Upper lobe of left lung (tissue), 6 donors: ENCODE measurements at regions not wholly inside any gene's neighbourhood (a gene's known extent, or its start where the extent isn't known, plus 50 kb on each side); places are given as distances from the start of the nearest gene placed in this dataset.
A peak's percentile ranks its signal among the peaks of the same experiment; 100 is the strongest.

Experiments
- ATAC-seq, 2 donors: fragments of 200-7000 bp; cut with Tn5 transposase; one replicate each; pipeline ENCODE4 v1.9.1; 2022; ENCODE audit warnings: mild to moderate bottlenecking in 2 of 2, moderate library complexity in 2 of 2; ENCODE audit not compliant: low FRiP score in 2 of 2
- DNase-seq, 2 donors: peaks; one replicate each; pipeline ENCODE4 v3.0.0-alpha.2; 2019 to 2020
- H3K27ac ChIP-seq, 4 donors: fragments of 200-600 bp; sonication (generic); one replicate each; pipeline ENCODE4 v1.5.1; 2016 to 2019
- H3K27me3 ChIP-seq, 4 donors: fragments of 200-600 bp; sonication (generic); one replicate each; pipeline ENCODE4 v1.5.1; 2017 to 2019
- H3K36me3 ChIP-seq, 4 donors: fragments of 200-600 bp; sonication (generic); one replicate each; pipeline ENCODE4 v1.5.1; 2016 to 2019
- H3K4me1 ChIP-seq, 4 donors: fragments of 200-600 bp; sonication (generic); one replicate each; pipeline ENCODE4 v1.5.1; 2018 to 2019
- H3K4me3 ChIP-seq, 4 donors: fragments of 200-600 bp; sonication (generic); one replicate each; pipeline ENCODE4 v1.5.1; 2017 to 2019; ENCODE audit warnings: mild to moderate bottlenecking in 2 of 4, moderate library complexity in 1 of 4
- H3K9me3 ChIP-seq, 4 donors: fragments of 200-600 bp; sonication (generic); one replicate each; pipeline ENCODE4 v1.5.1; 2018 to 2019
- EP300 ChIP-seq, 4 donors: sonication (generic); formaldehyde crosslinking; IDR thresholded peaks; one replicate each; pipeline ENCODE4 v1.5.1; 2017; ENCODE audit warnings: antibody characterized with exemption in 4 of 4, control low read depth in 2 of 4
- POLR2A ChIP-seq, 4 donors: fragments of 450-650 bp; IDR thresholded peaks; one replicate each; pipeline ENCODE4 v1.5.1; 2016 to 2017; ENCODE audit warnings: antibody characterized with exemption in 4 of 4, mild to moderate bottlenecking in 2 of 4
- POLR2AphosphoS5 ChIP-seq, 2 donors: sonication (generic); formaldehyde crosslinking; IDR thresholded peaks; one replicate each; pipeline ENCODE4 v1.5.1; 2017; ENCODE audit warnings: antibody characterized with exemption in 2 of 2
- WGBS, 2 donors: methylation state at CpG; one replicate each; pipeline ENCODE4 v1.1.5; 2017 to 2018; 5-methylcytosine and 5-hydroxymethylcytosine counted together
- TF ChIP-seq, protein P1 (sequence below), 6 experiments: fragments of 450-650 bp in 4 of 6; fragments of 200-600 bp in 2 of 6; sonication (generic) in 2 of 6; IDR thresholded peaks; one replicate each; pipeline ENCODE4 v1.5.1; 2016 to 2019; ENCODE audit warnings: antibody characterized with exemption in 6 of 6
- donor health status: DM: no; HTN: no; CAD: no; lungs with moderate emphysema.
- donor health status: DM: no; HTN: yes; CAD: no; lungs with severe emphysema.

DNA sequence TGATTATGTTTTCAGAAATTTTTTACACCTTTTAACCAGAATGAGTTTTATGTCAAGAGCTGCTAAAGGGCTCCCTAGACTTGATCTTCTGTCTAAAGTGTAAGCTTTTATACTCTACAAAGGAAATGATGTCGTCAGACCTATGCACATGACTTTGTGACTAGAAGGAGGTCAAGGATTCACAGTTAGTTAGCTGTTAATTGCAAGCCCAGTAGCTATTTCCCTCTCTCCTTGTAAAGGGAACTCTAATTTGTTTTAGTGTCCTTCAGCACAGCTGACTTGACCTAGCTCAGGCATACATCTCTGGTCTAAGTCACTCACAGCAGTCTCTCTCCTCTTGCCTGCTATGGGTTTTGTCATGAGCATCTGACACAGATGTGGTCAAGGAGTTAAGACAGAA, 173.5 kb upstream of the NREP start:
- 47 to 50% methylated on average over 1 of the region's 1 CpG for WGBS, 2 donors
- DNase-seq (no peak), ATAC-seq (no peak)
- Histone ChIP-seq H3K36me3 (no peaks in the 10 kb centered on the region), H3K4me3 (no peak overlapping the region), H3K9me3 (no peaks in the 10 kb centered on the region), H3K27me3 (no peaks in the 10 kb centered on the region), H3K27ac (no peak overlapping the region), H3K4me1 (peaks cover 0 to 5% (median 0%) of the 10 kb centered on the region in 4 donors)
- TF ChIP-seq POLR2A (IDR thresholded peaks at IDR 0.05) = no peak
- TF ChIP-seq, protein P1, sequence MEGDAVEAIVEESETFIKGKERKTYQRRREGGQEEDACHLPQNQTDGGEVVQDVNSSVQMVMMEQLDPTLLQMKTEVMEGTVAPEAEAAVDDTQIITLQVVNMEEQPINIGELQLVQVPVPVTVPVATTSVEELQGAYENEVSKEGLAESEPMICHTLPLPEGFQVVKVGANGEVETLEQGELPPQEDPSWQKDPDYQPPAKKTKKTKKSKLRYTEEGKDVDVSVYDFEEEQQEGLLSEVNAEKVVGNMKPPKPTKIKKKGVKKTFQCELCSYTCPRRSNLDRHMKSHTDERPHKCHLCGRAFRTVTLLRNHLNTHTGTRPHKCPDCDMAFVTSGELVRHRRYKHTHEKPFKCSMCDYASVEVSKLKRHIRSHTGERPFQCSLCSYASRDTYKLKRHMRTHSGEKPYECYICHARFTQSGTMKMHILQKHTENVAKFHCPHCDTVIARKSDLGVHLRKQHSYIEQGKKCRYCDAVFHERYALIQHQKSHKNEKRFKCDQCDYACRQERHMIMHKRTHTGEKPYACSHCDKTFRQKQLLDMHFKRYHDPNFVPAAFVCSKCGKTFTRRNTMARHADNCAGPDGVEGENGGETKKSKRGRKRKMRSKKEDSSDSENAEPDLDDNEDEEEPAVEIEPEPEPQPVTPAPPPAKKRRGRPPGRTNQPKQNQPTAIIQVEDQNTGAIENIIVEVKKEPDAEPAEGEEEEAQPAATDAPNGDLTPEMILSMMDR (IDR thresholded peaks at IDR 0.05) = no peak
- TF ChIP-seq EP300 (IDR thresholded peaks at IDR 0.05) = no peak
- TF ChIP-seq POLR2AphosphoS5 (IDR thresholded peaks at IDR 0.05) = no peak

DNA sequence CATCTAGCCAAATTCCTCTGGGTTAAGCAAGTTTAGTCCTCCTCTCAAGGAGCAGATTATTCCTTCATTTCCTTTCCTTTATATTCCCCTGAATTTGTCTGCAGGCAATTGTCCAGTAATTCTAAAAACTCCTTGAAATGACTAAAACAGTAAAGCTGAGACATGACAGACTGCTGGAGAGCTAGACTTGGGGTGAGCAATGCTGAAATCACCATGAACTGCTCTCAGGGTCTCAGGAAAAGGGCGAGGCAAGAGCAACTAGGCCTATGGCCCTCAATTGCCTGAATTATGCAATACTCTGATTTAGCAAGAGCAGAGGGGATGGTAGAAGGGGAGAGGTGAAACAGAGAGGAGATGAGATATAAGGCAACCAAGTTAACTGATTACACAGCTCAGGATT, 172.9 kb upstream of the NREP start:
- Histone ChIP-seq H3K4me1 (peaks cover 0 to 5% (median 0%) of the 10 kb centered on the region in 4 donors), H3K27ac (peak overlapping the region in 1 of 4 donors; percentile 19), H3K9me3 (no peaks in the 10 kb centered on the region), H3K4me3 (no peak overlapping the region), H3K27me3 (no peaks in the 10 kb centered on the region), H3K36me3 (no peaks in the 10 kb centered on the region)
- 30 to 55% methylated on average over 1 of the region's 1 CpG for WGBS, 2 donors
- peak in 1 of 2 donors; percentile 59 for TF ChIP-seq POLR2AphosphoS5 (IDR thresholded peaks at IDR 0.05)
- TF ChIP-seq, protein P1 (IDR thresholded peaks at IDR 0.05) = no peak
- peak in 1 of 2 donors; percentile 32 for DNase-seq
- peak in 1 of 2 donors; percentile 85 for ATAC-seq

DNA sequence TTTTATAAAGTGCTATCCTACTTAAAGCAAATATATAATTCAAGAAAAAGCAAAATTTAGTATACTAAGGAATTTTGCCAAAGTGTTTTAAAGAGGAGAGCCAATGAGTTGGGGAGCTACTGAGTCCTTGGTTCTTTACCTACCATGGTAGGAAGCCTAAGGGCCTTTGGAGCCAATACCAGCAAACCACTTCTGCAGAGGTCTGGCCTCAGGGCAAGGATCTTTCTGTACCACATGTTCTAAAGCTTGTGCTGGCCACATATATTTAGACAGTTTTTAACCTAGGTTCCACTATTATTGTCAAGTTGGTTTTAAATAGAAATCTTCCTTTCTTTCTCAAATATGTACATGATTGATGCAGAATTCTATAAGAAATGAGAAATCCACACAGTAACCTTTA, 172.3 kb upstream of the NREP start:
- TF ChIP-seq EP300 (IDR thresholded peaks at IDR 0.05) = no peak
- TF ChIP-seq, protein P1 (IDR thresholded peaks at IDR 0.05) = no peak
- H3K4me3 ChIP-seq = no peak overlapping the region

DNA sequence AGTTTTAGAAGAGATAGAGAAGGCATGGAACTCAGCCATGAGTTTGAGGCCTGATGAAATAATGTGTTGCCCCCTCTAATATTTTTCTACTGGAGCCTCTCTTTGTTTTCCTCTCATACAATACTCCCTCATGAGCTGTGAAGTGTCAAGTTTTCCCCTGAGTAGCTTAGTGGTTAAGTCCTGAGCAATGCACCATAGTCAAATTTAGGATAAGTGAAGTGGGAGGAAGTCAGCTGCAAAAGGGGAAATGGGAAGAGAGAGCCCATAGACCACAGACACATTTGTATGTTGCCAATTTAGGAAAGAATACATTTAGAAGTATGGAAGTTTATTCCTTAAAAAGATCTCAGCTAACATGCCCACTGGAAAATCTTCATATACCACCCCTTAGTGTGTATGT, 171.5 kb upstream of the NREP start:
- H3K4me3 ChIP-seq = no peak overlapping the region
- no peaks in the 10 kb centered on the region for H3K9me3 ChIP-seq
- peaks cover 0 to 5% (median 0%) of the 10 kb centered on the region in 4 donors for H3K4me1 ChIP-seq
- no peak for ATAC-seq
- no peaks in the 10 kb centered on the region for H3K27me3 ChIP-seq
- no peaks in the 10 kb centered on the region for H3K36me3 ChIP-seq
- no peak overlapping the region for H3K27ac ChIP-seq
- TF ChIP-seq POLR2A (IDR thresholded peaks at IDR 0.05) (no peak), POLR2AphosphoS5 (IDR thresholded peaks at IDR 0.05) (no peak), EP300 (IDR thresholded peaks at IDR 0.05) (no peak)
- TF ChIP-seq, protein P1 (IDR thresholded peaks at IDR 0.05) = no peak
- no peak for DNase-seq

More for the DNA sequence above, 172.3 kb upstream of the NREP start:
- Histone ChIP-seq H3K9me3 (no peaks in the 10 kb centered on the region), H3K27me3 (no peaks in the 10 kb centered on the region), H3K36me3 (no peaks in the 10 kb centered on the region), H3K4me1 (peaks cover 0 to 5% (median 0%) of the 10 kb centered on the region in 4 donors), H3K27ac (no peak overlapping the region)
- no peak for ATAC-seq
- no peak for DNase-seq

DNA sequence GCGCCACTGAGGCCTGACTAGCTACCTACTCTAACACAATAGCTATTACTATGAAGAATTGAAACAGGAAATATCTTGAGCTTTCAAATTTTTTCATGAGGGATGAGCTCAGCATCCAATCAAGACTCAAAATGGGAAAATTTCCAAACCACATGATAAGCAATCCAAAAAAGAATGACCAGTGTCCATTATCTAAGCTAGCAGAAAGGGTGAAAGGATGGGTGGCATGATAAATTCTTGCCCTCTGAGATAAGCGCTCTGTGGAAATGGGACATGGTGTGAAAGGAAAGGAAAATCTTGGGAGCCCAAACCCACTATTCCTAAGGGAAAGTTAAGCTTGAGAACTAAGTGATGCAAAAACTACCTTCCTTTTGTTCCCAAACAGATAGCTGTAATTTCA, 170.2 kb upstream of the NREP start:
- ATAC-seq (no peak), DNase-seq (no peak)
- H3K36me3 ChIP-seq = no peaks in the 10 kb centered on the region
- WGBS, 2 donors = 88 to 94% methylated on average over 2 of the region's 2 CpGs
- H3K4me3 ChIP-seq = no peak overlapping the region
- no peak for TF ChIP-seq EP300 (IDR thresholded peaks at IDR 0.05)
- TF ChIP-seq, protein P1 (IDR thresholded peaks at IDR 0.05) = no peak
- H3K9me3 ChIP-seq = no peaks in the 10 kb centered on the region
- no peak overlapping the region for H3K27ac ChIP-seq
- H3K4me1 ChIP-seq = peaks cover 0 to 5% (median 0%) of the 10 kb centered on the region in 4 donors
- H3K27me3 ChIP-seq = no peaks in the 10 kb centered on the region
